B cell (primary cell): ENCODE measurements at regions not wholly inside any gene's neighbourhood (a gene's known extent, or its start where the extent isn't known, plus 50 kb on each side); places are given as distances from the start of the nearest gene placed in this dataset.
"Not testable (repeated sequence)": the region's sequence is repeated elsewhere in the genome, so short reads cannot be mapped to it uniquely, and the experiment has no call there.

Experiments used
- CTCF ChIP-seq: fragments of 200-600 bp; IDR thresholded peaks from one replicate; pipeline ENCODE4 v1.8.0; 2022; ENCODE audit warnings: antibody characterized with exemption, mild to moderate bottlenecking
- EZH2 ChIP-seq: IDR thresholded peaks from 2 replicates; pipeline ENCODE4 v1.6.1; 2012; ENCODE audit warnings: borderline replicate concordance, low read depth, mild to moderate bottlenecking, moderate library complexity, low read length; ENCODE audit not compliant: insufficient read depth, poor library complexity, severe bottlenecking

GRCh38 chr3:118539820-118540447, 494.7 kb downstream of the IGSF11 start:
- TF ChIP-seq CTCF, EZH2: not testable (repeated sequence)
